ENCODE measurements at regions not wholly inside any gene's neighbourhood (a gene's known extent, or its start where the extent isn't known, plus 50 kb on each side); places are given as distances from the start of the nearest gene placed in this dataset.
"Not testable (repeated sequence)": the region's sequence is repeated elsewhere in the genome, so short reads cannot be mapped to it uniquely, and the experiment has no call there.

DNA sequence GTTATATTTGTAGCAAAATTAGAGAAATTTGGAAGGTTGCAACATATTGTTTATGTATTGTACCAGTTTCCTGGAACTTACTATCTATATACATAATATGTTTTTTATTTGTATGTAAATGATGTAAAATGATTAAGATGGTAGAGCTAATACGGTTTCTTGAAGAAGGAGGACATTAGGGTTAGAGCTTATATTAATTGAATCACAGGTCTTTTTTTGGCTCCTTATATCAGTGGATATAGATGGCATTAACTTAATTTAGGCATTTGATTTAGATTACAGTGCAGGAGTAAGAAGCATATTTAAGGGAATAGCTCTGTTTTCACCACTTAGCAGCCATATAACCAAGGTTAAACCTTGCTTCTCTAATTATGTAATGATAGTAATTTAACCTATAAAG is 357.7 kb downstream of the USP25 start:
- intact Hi-C loops (cut with DNase I) = loop anchor here in 1 of 2 donors (10.0 kb wide), 1 partner anchor 237 kb away; no protein-coding TSS in a partner anchor
- no peak for DNase-seq (ENCODE audit: low spot score)

DNA sequence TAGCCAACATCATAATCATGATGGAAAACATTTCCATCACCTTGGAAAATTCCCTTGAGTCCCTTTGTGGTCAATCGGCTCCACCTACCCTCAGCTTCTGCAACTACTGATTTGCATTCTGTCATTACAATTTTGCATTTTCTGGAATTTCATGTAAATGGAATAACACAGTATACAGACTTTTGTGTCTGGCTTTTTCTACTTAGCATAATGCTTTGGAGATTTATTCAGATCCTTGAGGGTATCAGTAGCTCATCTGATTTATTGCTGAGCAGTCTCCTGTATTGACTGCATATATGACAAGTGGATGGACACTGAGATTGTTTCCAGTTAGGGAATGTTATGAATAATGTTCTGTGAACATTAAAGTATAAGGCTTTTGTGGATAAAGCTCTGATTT is 358.3 kb downstream of the USP25 start:
- intact Hi-C loops (cut with DNase I) = loop anchor here in 1 of 2 donors (10.0 kb wide), 1 partner anchor 237 kb away; no protein-coding TSS in a partner anchor
- no peak for DNase-seq (ENCODE audit: low spot score)

DNA sequence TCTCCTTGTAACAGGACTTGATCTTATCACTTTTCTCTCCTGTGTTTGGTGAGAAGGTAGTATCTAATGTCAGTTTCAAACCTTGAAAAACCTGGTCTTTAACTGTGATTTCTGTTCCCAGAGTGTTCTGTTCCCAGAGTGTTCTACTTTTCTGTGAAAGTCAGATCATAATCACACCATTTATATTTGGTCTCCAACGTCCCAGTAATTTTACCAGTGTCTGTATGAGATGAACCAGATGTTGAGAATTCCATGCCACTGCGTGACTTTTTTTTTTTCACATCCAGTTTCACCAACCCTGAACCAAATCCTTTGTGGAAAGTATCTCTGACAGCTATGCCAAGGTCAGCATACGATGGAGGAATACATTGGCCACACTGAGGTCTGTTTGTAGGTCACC is 365.2 kb downstream of the USP25 start:
- DNase-seq (ENCODE audit: low spot score) = no peak
- intact Hi-C loops (cut with DNase I) = no loop called here

DNA sequence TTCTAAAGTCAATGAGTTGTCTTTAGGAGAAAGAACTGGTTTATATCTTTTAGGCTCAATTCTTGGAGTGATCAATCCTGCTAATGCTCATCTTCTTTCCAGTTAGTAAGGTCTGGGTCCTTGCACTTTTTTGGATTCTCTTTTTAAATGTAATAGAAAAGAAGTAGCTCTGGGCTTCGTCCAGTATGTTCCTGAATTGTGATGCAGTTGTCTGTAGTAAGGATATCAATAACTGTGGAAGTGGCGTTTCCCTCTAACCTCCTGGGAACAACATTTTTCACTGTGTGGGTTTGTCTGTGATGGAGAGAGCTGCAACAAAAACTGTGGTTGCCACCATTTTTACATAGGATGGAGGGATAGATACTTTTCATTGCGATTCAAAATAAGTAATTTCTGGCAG is 367.2 kb downstream of the USP25 start:
- intact Hi-C loops (cut with DNase I) = no loop called here
- no peak for DNase-seq (ENCODE audit: low spot score)

DNA sequence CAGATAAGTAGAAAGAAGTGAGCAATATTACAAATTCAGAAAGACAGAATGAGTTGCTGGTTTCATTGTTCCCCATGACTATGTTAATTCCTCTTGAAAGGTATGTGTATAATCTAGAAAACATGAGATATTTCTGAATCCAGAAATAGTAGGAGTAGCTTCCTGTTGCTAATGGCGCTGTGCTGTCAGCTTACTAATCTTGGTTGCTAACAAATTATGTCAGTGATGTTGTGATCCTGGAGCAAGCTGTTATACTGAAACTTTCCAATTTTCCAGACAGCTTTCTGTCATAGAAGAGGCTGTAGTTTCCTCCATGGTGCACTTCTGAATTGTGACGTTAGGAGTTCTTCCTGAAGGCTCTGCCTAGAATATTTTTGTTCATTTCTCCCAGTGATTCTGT is 372.3 kb downstream of the USP25 start:
- no peak for DNase-seq (ENCODE audit: low spot score)
- intact Hi-C loops (cut with DNase I) = no loop called here

DNA sequence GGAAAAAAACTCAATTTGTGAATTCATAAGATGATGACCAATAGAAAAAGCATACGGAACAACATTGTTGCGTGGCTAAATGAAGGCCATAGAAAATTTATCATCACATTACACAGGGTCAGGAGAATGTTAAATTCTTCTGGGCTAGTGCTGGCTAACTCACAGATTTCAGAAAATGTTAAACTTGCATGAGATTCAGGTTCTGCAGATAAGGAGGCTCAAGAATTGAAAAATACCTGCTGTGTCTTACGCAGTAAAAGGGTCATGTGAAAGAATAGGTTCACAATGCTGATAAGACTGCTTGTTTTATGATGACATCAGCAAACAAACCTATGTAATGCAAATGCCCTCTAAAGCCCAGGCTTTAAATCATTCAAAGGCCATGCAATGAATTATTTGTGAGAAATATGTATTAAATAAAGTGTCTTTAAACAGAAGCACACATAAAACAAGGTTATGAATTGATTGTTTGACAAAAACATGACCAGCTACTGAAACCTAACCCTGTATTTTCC is 378.8 kb downstream of the USP25 start:
- no peak for DNase-seq (ENCODE audit: low spot score)
- intact Hi-C loops (cut with DNase I) = no loop called here

DNA sequence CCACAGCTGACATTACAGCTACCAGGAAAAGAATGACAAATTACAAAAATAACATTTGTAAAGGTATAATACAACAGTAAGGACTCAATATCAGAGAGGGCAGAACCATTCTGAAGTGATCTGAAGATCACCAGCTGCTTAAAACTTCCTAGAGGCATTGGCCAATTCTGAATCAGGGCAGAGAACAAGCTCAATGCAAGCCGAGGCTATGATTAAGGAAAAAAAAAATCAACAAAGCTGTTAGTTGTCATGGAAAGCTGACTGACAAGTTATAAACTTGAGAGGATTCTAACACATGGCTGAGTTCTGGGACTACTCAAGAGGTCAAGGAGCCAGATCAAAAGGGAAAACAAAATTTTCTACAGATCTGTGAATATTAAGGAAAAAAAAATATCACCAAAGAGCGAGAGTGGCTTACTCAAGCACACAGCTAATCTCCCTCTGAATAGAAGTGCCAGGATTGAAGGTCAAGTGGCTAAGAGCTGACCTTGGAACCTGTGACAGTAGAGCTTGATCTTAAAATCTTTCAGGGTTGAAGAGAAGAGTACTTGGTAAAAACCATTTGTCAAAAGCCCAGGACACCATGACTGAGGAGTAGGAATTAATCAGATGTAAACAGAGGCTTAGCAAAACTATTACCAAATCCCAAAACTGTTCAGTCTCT is 383.4 kb downstream of the USP25 start:
- intact Hi-C loops (cut with DNase I) = no loop called here
- DNase-seq (ENCODE audit: low spot score) = no peak

DNA sequence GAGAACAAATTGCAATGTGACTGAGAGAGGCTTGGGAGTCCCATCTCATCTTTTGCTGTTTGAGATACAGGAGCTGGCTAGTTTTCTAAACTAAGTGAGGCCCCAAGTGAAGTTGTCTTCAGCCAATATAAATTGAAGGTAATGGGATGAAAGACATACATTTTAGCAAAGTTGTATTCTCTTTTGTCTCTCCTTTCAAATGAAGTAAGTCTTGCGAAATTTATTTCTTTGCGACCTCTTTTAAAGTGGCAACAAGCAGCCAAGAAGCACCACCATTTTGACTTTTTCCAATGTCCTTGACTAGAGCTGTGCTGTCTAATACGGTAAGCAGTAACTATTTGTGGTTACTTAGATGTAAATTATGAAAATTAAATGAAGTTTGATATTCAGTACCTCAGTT is 385.7 kb downstream of the USP25 start:
- intact Hi-C loops (cut with DNase I) = no loop called here
- DNase-seq (ENCODE audit: low spot score) = no peak

DNA sequence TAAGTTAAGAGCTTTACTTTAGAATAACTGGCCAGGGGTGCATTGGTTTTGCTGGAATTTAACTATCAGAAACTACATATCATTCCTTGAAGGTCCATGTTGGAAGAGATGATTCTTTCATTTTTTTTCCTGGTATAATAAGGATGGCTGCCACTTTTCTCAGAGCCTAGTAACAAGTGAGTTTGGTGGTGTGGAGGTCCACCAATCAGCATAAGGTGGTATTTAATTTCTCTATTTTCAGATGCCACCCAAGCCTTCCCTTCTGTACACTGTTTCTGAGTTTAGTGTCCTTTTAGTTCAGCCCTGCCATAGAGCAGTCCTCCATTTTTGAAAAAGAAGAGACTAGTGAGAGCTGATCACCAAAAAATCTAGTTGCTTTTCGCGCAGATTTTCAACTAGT is 386.3 kb downstream of the USP25 start:
- intact Hi-C loops (cut with DNase I) = no loop called here
- DNase-seq (ENCODE audit: low spot score) = no peak

DNA sequence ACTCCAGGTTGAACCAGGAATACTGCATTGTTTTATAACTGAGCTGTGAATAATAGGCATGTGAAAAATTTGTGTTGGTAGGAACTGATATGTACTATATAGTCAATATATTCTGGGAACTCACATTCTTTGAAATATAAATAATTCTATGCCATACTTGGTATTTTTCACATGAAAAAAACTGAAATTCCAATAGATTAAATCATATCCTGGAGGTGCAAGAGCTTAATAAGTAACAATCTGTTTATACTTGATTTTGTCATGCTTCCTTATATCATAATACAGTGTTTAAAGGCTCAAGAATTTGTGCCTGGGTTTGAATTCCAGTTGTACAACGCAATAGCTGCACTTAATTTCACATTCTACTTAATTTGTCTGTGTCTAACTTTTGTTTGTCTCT is 387.0 kb downstream of the USP25 start:
- intact Hi-C loops (cut with DNase I) = no loop called here
- DNase-seq (ENCODE audit: low spot score) = no peak

DNA sequence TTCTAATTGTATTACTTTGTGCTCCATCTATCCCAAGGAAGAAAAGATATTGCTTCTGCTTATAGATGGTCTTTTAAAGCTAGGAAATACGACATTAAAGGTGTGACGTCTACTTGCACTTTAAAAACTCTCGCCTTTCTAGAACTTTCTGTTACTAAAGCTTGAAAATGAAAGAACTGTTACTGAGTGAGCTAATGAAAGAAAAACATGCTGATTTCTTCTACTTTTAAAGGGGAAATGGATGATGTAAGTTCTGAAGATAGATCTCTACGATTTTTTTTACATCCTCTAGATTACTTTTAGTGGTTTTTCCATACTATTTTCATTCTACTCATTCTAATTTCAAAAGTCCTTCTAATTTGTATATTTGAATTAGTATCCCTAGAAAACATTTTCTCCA is 387.5 kb downstream of the USP25 start:
- no peak for DNase-seq (ENCODE audit: low spot score)
- intact Hi-C loops (cut with DNase I) = no loop called here

DNA sequence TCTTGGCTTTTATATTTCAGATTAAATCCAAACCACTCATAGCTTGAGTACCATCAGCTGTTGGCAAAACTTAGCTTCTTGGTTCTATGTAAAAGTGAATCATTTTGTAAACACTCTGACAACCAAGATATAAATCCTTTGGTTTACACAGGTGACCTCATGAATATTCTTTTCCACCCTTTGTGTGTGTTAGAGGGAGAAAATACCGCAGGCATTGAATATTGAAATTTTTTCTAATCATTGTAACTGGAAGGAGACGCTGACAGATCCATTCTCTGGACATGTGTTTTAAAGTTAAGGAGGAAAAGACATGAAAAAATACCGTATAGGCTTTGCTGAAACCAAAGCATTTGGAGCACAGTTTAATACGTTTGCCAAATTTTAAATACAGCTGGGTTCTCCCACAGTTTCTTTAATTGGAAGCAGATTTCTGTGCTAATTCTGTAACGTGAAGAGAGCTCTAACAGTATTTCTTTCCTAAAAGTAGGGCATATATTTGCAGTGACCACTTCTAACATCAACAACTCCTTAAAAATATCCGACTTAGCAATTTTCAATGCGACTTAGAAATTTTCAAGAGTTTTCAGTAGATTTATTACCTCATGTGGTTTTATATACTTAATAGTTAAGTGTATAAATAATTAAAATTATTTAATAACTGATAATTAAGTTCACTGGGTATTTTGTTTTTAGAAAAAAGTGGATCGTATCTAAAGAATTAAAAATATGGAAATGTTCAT is 388.2 kb downstream of the USP25 start:
- intact Hi-C loops (cut with DNase I) = no loop called here
- DNase-seq (ENCODE audit: low spot score) = no peak

DNA sequence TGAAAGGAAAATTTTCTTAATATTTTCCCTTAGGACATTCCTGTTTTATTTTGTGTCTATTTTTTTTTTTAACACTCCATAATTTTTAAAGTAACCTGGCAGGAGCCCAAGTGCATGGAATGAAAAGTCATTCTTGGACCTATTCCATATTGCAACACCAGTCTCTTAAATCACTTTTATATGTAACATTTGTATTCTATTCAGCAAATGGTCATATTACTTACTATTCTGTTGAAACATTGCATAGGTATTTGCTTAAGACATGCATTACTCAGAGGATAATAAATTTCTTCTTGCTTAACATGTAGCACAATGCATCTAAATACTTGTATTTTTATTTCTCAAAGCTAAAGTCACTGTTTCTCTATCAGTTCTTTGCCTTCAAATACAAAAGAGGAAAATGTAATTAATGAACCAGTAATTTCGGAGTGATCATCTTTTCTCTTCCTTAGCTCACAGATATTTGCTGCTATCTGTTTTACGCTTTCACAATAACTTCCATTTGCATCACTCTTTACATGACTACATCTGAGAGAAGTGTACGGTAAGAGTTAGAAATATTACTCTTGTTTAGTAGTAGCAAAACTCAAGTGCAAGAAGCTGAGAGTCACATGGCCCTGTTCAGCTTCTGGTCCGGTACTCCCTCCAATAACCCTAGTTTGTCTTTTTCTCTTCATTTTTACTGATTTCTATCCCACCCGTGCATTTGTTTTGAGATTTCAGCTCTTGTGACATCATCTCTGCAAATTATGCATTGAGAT is 394.8 kb downstream of the USP25 start:
- intact Hi-C loops (cut with DNase I) = no loop called here
- DNase-seq (ENCODE audit: low spot score) = no peak

DNA sequence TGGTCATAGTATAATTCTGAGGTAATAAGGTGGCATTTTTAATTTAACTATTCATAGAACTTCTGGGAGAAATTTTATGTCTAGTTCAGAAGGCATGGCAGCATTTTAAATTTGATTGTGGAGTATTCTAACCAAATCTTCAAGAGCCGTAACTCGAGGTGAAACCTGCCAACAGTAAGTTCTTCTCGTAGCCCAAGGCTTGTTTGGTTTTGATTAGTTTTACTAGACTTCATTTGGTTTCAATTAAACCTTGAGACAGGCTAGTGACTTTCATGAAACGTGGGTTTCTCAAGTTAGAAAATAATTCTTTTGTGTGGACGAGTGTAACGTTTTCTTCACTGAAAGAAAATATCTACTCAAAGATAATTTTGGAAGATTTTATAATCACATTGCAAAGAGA is 395.5 kb downstream of the USP25 start:
- DNase-seq (ENCODE audit: low spot score) = no peak
- intact Hi-C loops (cut with DNase I) = no loop called here

DNA sequence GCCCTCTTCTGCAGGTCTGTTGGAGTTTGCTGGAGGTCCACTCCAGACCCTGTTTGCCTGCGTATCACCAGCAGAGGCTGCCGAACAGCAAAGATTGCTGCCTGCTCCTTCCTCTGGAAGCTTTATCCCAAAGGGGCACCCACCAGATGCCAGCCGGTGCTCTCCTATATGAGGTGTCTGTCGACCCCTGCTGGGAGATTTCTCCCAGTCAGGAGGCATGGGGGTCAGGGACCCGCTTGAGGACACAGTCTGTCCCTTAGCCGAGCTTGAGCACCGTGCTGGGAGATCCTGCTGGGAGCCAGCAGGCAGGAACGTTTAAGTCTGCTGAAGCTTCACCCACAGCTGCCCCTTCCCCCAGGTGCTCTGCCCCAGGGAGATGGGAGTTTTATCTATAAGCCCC is 402.7 kb downstream of the USP25 start:
- DNase-seq (ENCODE audit: low spot score); intact Hi-C loops (cut with DNase I): not testable (repeated sequence)

DNA sequence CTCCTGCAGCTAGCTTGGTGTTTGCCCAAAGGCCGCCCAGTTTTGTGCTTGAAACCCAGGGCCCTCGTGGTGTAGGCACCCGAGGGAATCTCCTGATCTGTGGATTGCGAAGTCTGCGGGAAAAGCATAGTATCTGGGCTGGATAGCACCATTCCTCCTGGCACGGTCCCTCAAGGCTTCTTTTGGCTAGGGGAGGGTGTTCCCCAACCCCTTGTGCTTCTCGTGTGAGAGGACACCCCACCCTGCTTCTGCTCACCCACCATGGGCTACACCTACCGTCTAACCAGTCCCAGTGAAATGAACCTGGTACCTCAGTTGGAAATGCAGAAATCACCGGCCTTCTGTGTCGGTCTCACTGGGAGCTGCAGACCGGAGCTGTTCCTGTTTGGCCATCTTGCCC is 403.5 kb downstream of the USP25 start:
- no peak for DNase-seq (ENCODE audit: low spot score)
- intact Hi-C loops (cut with DNase I) = no loop called here

DNA sequence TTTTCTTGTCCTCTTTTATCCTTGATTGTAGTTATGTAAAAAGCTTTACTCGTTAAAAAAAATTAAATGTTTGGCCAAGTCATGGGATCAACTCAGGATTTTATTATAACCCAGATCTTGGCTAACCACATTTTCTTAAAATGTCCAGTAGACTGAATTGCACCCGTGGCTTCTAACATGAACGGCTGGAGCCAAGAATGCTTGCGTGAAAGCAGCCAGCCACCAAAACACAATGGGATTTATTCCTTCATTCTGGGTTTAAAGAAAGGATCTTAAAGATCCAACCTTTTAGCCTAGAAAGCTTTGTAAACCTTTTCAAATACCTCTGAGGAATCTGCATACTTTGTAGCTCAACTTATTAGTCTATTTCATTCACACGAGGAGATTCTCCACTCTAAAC is 404.4 kb downstream of the USP25 start:
- no peak for DNase-seq (ENCODE audit: low spot score)
- intact Hi-C loops (cut with DNase I) = no loop called here

DNA sequence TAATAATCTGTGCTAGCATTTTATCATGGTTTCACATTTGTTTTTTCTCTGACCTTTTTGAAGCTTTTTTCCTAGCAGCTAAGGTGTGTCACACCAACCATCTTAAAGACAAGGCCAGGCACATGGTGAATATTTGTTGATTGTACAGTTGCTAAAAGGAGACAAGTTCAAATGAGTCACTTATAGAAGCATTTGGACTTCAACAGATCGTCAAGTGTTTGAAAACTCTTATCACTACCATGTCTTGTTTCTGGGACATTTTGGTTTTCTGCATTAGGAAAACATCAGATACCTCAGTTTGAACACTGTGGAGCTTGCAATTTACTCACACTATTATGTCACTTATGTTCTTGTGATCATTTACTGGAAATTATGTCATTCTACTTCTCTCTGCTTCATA is 407.3 kb downstream of the USP25 start:
- no peak for DNase-seq (ENCODE audit: low spot score)
- intact Hi-C loops (cut with DNase I) = loop anchor here in 1 of 2 donors (5.0 kb wide), 1 partner anchor 490 kb away; no protein-coding TSS in a partner anchor

DNA sequence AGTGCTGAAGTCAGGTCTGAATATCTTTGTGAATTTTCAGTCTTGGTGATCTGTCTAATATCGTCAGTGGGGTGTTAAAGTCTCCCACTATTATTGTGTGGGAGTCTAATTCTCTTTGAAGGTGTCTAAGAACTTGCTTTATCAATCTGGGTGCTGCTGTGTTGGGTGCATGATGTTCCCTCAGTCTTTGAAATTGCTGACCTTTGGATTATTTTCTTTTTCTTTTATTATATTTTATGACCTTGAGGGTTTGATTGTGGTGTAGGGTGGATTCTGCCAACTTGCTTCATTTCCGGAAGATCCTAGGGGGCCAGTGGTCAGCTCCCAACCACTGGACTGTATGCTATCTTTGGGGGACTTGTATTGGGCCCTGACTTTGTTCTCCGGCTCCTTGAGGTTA is 415.3 kb downstream of the USP25 start:
- DNase-seq (ENCODE audit: low spot score) = no peak
- intact Hi-C loops (cut with DNase I) = no loop called here

DNA sequence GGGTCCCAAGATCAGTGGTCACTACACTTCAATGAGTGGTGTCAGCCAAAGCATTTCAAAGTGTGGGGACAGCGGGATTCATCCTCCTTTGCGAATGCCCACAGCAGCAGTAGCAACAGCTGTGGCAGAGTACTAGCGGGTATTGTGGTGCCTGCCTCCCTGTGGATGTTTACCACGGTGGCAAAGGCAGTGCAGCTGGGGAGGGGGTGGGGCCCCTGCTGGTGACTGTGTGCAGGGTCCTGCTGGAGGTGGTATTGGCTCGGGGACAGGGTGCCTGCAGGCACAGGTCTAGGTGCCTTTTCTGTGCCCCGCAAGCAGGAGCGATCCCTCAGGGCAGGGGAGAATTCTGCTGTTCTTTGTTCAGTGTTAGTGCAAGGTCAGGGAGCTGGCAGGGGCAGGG is 415.7 kb downstream of the USP25 start:
- no peak for DNase-seq (ENCODE audit: low spot score)
- intact Hi-C loops (cut with DNase I) = no loop called here

Data from posterior vena cava (tissue), 2 donors.